GM12873 (cell line): ENCODE measurements at regions not wholly inside any gene's neighbourhood (a gene's known extent, or its start where the extent isn't known, plus 50 kb on each side); places are given as distances from the start of the nearest gene placed in this dataset.

ENCODE experiments used
- TF ChIP-seq, protein P1 (sequence below): IDR thresholded peaks from 2 replicates; pipeline ENCODE4 v1.5.1; 2012; ENCODE audit warnings: low read depth, mild to moderate bottlenecking, moderate library complexity, low read length, control low read depth; ENCODE audit not compliant: insufficient read depth; ENCODE audit errors: missing control alignments

GRCh38 chr2:175606010-175606841 is 395.8 kb downstream of the LNPK start:
- TF ChIP-seq, protein P1, sequence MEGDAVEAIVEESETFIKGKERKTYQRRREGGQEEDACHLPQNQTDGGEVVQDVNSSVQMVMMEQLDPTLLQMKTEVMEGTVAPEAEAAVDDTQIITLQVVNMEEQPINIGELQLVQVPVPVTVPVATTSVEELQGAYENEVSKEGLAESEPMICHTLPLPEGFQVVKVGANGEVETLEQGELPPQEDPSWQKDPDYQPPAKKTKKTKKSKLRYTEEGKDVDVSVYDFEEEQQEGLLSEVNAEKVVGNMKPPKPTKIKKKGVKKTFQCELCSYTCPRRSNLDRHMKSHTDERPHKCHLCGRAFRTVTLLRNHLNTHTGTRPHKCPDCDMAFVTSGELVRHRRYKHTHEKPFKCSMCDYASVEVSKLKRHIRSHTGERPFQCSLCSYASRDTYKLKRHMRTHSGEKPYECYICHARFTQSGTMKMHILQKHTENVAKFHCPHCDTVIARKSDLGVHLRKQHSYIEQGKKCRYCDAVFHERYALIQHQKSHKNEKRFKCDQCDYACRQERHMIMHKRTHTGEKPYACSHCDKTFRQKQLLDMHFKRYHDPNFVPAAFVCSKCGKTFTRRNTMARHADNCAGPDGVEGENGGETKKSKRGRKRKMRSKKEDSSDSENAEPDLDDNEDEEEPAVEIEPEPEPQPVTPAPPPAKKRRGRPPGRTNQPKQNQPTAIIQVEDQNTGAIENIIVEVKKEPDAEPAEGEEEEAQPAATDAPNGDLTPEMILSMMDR, result no peak

DNA sequence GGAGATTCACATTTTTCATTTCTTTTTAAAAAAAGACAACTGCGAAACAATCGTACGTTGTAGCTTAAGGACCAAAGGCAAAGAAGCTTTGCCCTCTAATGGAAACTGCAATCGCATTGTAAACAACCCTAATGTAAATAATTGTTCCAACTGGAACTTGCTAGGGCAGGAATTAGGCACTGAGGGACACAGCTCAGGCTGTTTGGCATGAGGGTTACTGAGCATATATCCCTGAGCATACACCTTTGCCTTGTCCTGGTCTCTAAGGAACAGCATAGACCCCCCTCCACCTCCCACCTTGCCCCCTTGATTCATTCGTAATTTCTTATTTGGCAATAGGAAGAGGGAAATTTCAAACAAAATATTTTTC is 396.4 kb downstream of the LNPK start:
- TF ChIP-seq, protein P1, result no peak

DNA sequence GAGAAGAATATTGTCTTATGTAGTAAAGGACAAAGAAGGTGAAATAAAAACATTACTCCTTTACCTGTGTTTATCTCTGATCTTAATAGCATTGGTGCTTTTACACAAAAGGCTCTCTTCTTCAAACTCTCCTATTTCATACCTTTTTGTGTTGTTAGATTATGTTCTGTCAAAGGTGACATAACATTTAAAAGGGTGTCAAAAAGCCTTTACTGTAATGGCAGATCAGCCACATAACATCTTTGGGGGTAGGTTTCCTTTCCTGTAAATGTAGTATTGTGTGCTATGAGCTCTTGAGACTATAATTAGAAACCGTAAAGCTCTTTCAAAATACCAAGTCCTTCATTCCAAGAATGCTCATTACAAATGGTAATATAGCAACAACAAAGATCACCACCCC is 400.1 kb downstream of the LNPK start:
- TF ChIP-seq, protein P1, result no peak

DNA sequence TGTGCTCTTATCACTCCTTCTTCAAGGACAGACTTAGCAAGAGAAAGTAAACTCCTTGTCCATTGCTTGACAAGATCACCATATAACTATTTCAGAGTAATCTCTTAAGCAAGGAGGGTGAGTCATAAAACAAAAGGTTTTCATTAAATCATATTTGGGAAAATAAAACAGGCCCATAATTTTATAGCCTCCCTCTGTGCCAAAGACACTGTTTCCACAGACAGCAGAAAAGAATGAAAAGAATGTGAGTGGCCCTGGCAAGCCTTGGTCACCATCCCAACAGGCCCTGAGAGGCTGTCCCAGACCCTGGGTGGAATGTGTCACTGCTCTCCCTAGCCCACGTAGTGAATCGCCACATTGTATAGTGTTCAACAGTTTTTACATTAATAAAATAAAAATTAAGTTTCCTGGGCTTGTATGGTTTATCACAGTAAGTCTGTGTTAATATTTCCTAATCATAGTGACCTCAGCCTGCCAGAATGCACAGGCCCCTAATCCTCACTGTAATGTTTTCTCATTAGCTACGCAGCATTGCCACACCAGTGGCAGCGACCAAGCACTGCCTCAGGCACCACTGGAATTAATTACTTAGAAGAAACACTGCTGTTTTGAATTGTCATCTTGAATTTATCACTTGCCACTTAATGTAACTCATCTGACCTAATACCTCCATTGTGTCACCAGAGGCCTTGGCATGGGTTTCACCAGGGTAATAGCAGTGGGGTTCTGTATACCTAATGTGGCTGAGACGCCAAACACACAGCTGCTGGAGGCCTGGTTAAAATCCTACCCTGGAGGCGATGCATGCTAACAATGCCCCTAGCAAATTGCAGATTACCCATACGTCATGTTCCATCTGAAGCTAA is 401.9 kb downstream of the LNPK start:
- TF ChIP-seq, protein P1, result no peak

DNA sequence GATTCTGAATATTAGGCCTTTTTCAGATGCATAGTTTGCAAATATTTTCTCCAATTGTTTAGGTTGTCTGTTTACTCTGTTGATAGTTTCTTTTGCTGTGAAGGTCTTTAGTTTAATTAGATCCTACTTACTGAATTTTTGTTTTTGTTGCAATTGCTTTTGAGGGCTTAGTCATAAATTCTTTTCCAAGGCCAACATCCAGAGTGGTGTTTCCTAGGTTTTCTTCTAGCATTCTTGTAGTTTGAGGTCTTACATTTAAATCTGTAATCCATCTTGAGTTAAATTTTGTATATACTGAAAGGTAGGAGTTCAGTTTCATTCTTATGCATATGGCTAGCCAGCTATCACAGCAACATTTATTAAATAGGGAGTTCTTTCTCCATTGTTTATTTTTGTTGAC is 404.8 kb downstream of the LNPK start:
- TF ChIP-seq, protein P1, result no peak

DNA sequence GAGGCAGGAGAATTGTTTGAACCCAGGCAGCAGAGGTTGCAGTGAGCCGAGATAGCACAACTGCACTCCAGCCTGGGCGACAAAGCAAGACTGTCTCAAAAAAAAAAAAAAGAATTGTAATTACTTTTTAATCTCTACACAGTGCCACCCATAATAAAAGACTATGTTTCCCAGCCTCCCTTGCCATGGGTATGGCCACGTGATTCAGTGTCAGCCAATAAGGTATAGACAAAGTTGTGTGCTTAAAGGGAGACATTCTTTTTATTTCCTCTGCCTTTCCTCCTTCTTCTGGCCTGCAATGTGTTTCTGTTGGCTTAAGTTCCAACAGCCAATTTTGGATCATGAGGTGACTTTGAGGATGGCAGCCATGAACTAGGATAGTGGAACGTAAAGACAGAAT is 406.9 kb downstream of the LNPK start:
- TF ChIP-seq, protein P1, result no peak

- TF ChIP-seq, protein P1, result no peak
Measured at GRCh38 chr2:175585496-175585895, 404.0 kb upstream of the ATP5MC3 start.
